ENCODE measurements at regions not wholly inside any gene's neighbourhood (a gene's known extent, or its start where the extent isn't known, plus 50 kb on each side); places are given as distances from the start of the nearest gene placed in this dataset.

GRCh38 chr3:181290941-181291340 is 301.4 kb upstream of the DNAJC19 start:
- in situ Hi-C loops (cut with HindIII; ENCODE audit: low sequenced_read_pairs) = no loop called here

GRCh38 chr3:181289306-181289705 is 299.8 kb upstream of the DNAJC19 start:
- H3K4me3 ChIP-seq (ENCODE audit: low read depth, low read length) = no peak overlapping the region
- no peak for TF ChIP-seq CTCF (IDR thresholded peaks at IDR 0.05; ENCODE audit: low read depth, low read length)
- in situ Hi-C loops (cut with HindIII; ENCODE audit: low sequenced_read_pairs) = no loop called here
- DNase-seq (ENCODE audit: low read depth, low spot score) = no peak

More at GRCh38 chr3:181290941-181291340, 301.4 kb upstream of the DNAJC19 start:
- no peak for TF ChIP-seq CTCF (IDR thresholded peaks at IDR 0.05; ENCODE audit: low read depth, low read length)
- no peak for DNase-seq (ENCODE audit: low read depth, low spot score)
- no peak overlapping the region for H3K4me3 ChIP-seq (ENCODE audit: low read depth, low read length)

GRCh38 chr3:181288145-181288544 is 298.6 kb upstream of the DNAJC19 start:
- no peak overlapping the region for H3K4me3 ChIP-seq (ENCODE audit: low read depth, low read length)
- TF ChIP-seq CTCF (IDR thresholded peaks at IDR 0.05; ENCODE audit: low read depth, low read length) = no peak
- in situ Hi-C loops (cut with HindIII; ENCODE audit: low sequenced_read_pairs) = no loop called here
- no peak for DNase-seq (ENCODE audit: low read depth, low spot score)

GRCh38 chr3:181279239-181279565 is 289.7 kb upstream of the DNAJC19 start:
- in situ Hi-C loops (cut with HindIII; ENCODE audit: low sequenced_read_pairs) = no loop called here
- no peak for TF ChIP-seq CTCF (IDR thresholded peaks at IDR 0.05; ENCODE audit: low read depth, low read length)
- no peak for DNase-seq (ENCODE audit: low read depth, low spot score)
- no peak overlapping the region for H3K4me3 ChIP-seq (ENCODE audit: low read depth, low read length)

DNA sequence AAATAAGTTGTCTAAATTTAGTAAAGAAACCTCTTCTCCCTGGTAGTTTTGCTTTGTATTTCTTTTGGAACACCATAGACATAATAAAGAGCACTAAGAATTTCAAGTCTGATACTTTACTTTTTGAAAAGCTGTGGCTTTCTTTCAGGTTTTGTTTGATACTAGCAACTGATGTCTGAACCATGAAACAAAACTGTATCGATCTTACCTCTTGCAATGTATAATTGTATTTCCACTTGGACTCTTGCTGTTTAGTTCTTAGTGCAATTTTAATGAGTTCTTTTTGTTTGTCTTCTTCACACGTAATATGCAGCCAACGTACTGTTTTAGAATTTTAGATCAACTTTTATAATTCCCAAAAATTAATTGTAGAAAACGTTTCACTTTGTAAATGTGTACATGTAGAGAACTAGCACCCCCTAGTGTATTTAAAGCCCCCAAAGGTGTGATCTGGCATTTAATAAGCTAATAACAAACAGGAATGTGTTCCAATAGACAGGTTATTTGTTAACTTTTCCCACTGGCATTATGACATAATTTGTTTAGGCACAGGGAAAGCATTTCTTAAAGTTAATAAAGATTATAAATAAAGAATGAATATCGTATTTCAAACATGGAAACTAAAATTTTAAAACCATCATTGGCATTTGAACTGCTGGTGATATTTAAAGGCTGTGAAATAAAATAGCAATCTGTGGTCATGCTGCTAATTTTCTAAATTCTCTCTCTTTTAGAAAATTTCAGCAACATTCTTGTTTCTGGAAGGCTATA is 289.1 kb upstream of the DNAJC19 start:
- no peak overlapping the region for H3K4me3 ChIP-seq (ENCODE audit: low read depth, low read length)
- TF ChIP-seq CTCF (IDR thresholded peaks at IDR 0.05; ENCODE audit: low read depth, low read length) = peak; percentile 29
- in situ Hi-C loops (cut with HindIII; ENCODE audit: low sequenced_read_pairs) = no loop called here
- DNase-seq (ENCODE audit: low read depth, low spot score) = peak; percentile 13

- TF ChIP-seq CTCF (IDR thresholded peaks at IDR 0.05; ENCODE audit: low read depth, low read length) = no peak
- no peak overlapping the region for H3K4me3 ChIP-seq (ENCODE audit: low read depth, low read length)
- no peak for DNase-seq (ENCODE audit: low read depth, low spot score)
- in situ Hi-C loops (cut with HindIII; ENCODE audit: low sequenced_read_pairs) = no loop called here
These were observed 286.9 kb upstream of the DNAJC19 start for GRCh38 chr3:181276358-181276896.
